GM12874 (cell line): ENCODE measurements at regions not wholly inside any gene's neighbourhood (a gene's known extent, or its start where the extent isn't known, plus 50 kb on each side); places are given as distances from the start of the nearest gene placed in this dataset.

Experiments used
- TF ChIP-seq, protein P1 (sequence below): IDR thresholded peaks from 2 replicates; pipeline ENCODE4 v1.5.1; 2011; ENCODE audit warnings: low read depth, mild to moderate bottlenecking, control low read depth, low read length, moderate library complexity; ENCODE audit not compliant: insufficient read depth

DNA sequence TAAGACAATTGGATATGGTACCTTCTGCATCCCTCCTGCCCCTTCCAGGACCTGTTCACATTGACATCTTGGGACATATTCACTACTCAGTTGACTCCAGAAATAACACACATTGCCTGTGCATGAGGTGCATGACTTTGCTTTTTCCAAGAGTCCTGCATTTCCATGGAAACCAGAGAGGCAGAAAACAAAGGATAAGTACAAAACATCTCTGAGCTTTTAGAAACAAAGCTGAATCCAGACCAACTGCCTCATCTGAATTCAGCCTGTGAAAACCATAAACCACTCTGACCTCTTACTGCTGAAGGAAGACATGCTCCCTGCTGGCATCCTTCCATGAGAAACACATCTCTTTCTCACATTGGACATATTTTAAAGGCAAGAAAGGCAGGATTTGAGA, 695.1 kb downstream of the TAF11L14 start:
- TF ChIP-seq, protein P1, sequence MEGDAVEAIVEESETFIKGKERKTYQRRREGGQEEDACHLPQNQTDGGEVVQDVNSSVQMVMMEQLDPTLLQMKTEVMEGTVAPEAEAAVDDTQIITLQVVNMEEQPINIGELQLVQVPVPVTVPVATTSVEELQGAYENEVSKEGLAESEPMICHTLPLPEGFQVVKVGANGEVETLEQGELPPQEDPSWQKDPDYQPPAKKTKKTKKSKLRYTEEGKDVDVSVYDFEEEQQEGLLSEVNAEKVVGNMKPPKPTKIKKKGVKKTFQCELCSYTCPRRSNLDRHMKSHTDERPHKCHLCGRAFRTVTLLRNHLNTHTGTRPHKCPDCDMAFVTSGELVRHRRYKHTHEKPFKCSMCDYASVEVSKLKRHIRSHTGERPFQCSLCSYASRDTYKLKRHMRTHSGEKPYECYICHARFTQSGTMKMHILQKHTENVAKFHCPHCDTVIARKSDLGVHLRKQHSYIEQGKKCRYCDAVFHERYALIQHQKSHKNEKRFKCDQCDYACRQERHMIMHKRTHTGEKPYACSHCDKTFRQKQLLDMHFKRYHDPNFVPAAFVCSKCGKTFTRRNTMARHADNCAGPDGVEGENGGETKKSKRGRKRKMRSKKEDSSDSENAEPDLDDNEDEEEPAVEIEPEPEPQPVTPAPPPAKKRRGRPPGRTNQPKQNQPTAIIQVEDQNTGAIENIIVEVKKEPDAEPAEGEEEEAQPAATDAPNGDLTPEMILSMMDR, result no peak

DNA sequence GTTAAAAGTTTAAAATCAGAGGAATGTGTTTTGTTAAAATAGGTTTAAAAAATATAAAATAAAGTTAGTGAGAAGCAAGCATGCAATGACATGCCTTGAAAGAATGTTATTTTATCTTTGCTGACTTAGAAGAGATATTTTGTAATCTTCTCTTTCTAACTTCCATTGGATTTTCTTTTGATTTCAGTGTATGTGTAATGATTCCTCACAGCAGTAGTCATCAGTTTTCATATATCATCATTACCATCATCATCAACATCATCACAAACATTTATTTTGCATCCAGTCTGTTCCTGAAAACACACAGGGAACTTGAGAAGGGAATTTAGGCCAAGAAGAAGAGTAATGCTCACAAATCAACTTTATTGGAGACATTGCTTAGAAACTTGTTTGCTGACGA, 699.6 kb downstream of the TAF11L14 start:
- TF ChIP-seq, protein P1, result no peak

DNA sequence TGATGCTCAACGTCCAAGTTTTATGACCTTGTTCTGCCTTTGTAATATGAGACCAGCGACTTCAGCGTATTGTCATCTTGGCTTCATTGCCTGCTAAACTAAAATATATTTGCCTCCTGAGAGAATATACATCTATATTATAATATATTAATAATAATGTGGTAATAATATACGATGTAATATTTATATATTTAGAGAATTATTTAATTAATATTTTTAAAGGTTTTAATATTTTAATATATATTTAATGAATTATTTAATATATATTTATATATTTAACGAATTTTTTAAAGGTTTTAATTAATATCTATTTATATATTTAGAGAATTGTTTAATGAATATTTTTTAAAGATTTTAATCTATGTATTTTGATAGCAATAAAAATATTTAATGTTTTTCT, 700.7 kb downstream of the TAF11L14 start:
- TF ChIP-seq, protein P1, result no peak

DNA sequence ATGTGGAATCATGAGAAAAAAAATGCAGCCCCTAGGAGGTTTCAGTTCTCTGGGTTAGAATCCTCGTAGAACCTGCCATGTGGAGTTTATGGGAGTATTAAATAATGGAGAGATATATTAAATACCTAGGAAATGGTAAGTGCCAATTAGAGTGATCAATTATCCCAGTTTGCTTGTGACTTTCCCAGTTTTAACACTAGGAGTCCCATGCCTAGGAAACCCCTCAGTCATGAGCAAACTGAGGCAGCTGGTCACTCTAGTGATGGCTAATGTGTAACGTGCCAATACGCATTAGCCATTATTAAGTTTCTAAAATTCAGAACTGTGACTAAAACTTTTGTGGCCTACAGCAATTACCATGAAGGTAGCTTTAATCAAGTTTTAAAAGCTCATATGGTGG, 720.6 kb downstream of the TAF11L14 start:
- TF ChIP-seq, protein P1, result no peak

DNA sequence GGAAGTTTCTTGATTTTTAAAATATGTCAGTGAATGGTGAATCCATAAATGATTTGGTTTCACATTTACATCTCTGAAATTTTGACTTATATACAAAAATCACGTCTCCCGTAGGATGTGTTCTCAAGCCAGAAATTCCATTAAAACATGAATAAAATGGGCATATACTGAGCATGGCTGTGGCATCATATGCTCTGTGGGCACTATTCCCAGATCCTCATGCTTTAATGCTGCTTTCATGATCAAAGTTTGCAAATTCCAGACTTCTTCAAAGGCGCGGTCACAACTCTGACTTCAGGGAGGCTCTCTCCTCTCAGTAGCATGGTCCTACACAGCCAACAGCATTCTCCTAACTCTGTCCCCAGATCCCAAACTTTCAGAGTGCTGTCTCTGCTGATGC, 723.2 kb downstream of the TAF11L14 start:
- TF ChIP-seq, protein P1, result no peak

DNA sequence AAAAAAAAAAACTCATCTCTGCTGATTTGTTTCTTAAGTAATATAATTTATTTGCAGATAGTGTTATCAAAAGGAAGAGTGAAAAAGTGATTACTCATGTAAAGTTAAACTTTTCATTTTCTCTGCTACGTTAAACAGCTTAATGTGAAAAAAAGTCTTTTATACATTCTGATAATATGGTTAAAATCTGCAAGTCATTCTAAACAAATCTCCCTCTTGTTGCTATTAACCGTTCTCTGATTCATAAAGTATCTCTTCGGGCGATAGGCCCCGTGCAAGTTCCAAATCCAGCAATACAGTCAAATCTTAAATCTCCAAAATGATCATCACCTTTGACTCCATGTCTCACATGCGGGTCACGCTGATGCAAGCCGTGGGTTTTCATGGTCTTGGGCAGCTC, 732.0 kb downstream of the TAF11L14 start:
- TF ChIP-seq, protein P1, result no peak

DNA sequence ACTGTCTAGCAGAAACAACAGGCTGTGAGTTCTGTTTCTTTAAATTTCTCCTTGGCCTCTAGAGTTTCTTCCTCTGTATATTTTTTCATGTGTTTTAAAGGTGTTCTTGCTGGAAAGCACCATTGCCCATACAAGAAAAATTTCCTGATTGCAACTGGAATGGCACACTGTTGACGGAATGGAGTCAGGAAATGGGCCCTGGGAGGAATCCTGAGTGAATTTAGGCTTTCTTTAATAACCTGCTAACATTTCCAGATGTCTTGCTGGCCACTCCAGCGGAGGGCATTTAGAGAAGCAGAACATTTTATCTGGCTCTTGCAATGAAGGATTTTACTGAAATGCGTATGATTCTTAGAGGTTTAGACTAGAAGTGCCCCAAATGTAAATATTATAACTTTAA, 736.3 kb downstream of the TAF11L14 start:
- TF ChIP-seq, protein P1, result no peak

DNA sequence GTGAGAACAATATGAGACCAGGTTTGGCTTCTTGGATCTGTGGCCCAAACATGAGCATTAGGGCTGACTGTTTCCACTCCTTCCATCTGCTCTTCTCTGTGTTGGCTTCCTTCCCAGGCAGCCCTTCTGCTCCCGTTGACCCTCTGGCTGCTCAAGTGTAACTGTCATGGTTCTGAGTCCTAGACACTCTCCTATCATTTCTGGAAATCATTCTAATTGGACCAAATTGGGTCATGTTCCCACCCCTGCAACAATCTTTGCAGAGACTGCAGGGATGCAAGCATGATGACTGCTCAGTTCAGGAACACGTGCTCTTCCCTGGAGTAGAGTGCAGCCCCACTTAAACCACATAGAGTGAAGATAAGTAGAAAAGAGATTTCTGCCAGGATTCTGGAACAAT, 741.4 kb downstream of the TAF11L14 start:
- TF ChIP-seq, protein P1, result no peak
